ENCODE measurements at regions not wholly inside any gene's neighbourhood (a gene's known extent, or its start where the extent isn't known, plus 50 kb on each side); places are given as distances from the start of the nearest gene placed in this dataset.

DNA sequence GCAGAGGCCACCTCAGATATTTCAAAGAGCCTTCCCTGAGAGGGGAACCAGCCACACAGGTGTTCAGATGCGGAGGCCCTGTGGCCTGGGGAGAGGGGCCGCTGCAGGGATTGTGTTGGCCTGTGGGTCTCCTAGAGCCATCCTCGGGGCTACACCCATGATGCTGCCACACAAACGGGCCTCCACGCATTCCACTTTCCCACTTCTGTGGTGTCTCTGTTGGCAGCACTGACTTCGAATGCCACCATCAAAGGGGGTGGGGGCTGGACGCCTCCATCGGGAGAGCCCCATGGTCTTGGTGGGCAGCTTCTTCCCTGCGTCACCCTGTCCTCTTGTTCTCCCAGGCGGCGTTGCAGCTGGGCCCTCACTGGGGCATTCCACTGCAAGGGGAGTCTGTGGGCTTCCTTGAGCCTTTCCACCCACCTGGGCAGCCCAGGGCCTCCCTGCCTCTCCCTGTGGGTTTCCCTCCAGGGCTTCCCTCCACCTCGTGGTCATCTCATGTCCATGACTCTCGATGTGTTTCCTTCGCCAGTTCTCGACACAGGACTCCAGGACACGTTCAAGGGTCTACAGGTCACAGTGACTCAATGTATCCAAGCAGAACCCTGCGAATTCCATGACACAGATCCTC, 145.5 kb downstream of the ERMARD start:
- CTCF ChIA-PET, result no interaction called here
- Mint-ChIP-seq H3K27me3 (no peaks in the 10 kb centered on the region), H3K9me3 (peaks cover 11% of the 10 kb centered on the region), H3K4me3 (no peak overlapping the region), H3K4me1 (no peaks in the 10 kb centered on the region), H3K27ac (no peak overlapping the region), H3K36me3 (no peaks in the 10 kb centered on the region)
- no peak for DNase-seq

- no peaks in the 10 kb centered on the region for H3K4me1 Mint-ChIP-seq
- DNase-seq, result no peak
- H3K9me3 Mint-ChIP-seq, result peaks cover 9% of the 10 kb centered on the region
- CTCF ChIA-PET, result no interaction called here
- H3K27me3 Mint-ChIP-seq, result peaks cover under 1% of the 10 kb centered on the region
- no peaks in the 10 kb centered on the region for H3K36me3 Mint-ChIP-seq
- no peak overlapping the region for H3K27ac Mint-ChIP-seq
- no peak overlapping the region for H3K4me3 Mint-ChIP-seq
Measured at GRCh38 chr6:169895926-169896761, 144.7 kb downstream of the ERMARD start.

DNA sequence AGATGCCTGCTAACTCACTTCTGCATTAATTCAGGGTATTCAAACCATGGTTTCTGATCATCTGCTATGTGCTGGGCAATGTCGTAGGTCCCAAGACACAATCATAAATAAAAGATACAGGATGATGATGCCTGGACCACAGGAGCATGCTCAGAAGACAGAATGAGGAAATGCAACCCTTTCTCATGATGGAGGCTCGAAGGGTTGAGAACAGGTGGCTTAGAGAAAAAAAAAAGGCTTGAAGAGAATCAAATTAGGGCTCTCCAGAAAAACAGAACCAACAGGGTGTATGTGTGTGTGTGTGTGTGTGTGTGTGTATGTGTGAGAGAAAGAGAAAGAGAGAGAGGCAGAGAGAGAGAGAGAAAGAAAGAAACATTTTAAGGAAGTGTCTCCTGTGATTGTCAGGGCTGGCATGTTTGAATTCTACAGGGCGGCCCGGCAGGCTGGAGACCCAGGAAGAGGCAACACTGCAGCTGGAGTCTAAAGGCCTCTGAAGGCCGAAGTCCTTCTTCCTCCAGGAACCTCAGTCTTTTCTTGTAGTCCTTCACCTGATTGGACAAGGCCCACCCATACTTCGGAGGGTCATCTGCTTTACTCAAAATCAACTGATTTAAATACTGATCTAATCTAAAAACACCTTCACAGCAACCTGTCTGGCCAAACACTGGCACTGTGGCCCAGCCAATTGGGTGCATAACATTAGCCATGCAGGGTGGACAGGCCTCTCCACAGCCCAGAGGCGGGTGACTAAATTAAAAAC, 143.8 kb downstream of the ERMARD start:
- no peaks in the 10 kb centered on the region for H3K4me1 Mint-ChIP-seq
- H3K27me3 Mint-ChIP-seq, result peaks cover 10% of the 10 kb centered on the region
- no peak overlapping the region for H3K4me3 Mint-ChIP-seq
- H3K9me3 Mint-ChIP-seq, result peaks cover 15% of the 10 kb centered on the region
- no peak for DNase-seq
- peaks cover 2% of the 10 kb centered on the region for H3K36me3 Mint-ChIP-seq
- CTCF ChIA-PET, result no interaction called here
- no peak overlapping the region for H3K27ac Mint-ChIP-seq

DNA sequence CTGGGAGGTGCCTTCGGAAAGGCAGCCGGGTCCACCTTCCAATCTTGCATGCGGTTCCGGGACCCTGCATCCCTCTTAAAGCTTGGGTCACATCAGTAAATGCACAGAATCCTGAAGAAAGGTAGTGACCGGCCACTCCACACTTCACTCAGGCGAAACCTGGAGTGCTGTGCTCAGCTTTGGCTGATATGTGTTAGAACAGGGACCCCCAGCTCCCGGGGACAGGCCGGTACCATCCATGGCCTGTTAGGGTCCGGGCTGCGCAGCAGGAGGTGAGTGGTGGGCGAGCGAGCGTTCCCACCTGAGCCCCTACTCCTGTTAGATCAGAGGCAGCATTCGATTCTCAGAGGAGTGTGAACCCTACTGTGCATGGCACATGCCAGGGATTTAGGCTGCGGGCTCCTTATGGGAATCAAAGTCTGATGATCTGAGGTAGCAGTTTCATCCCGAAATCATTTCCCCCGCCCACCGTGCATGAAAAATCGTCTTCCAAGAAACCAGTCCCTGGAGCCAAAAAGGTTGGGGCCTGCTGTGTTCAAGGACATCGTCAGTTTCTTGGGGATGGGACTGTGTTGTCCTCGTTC, 143.0 kb downstream of the ERMARD start:
- Mint-ChIP-seq H3K27ac (no peak overlapping the region), H3K9me3 (peaks cover 15% of the 10 kb centered on the region), H3K27me3 (peaks cover 10% of the 10 kb centered on the region), H3K4me3 (no peak overlapping the region), H3K36me3 (peaks cover 2% of the 10 kb centered on the region), H3K4me1 (no peaks in the 10 kb centered on the region)
- no peak for DNase-seq
- CTCF ChIA-PET, result no interaction called here

- DNase-seq, result no peak
- peaks cover 14% of the 10 kb centered on the region for H3K9me3 Mint-ChIP-seq
- H3K27ac Mint-ChIP-seq, result no peak overlapping the region
- H3K36me3 Mint-ChIP-seq, result peaks cover 2% of the 10 kb centered on the region
- CTCF ChIA-PET, result no interaction called here
- no peak overlapping the region for H3K4me3 Mint-ChIP-seq
- peaks cover 14% of the 10 kb centered on the region for H3K27me3 Mint-ChIP-seq
- no peaks in the 10 kb centered on the region for H3K4me1 Mint-ChIP-seq
Measured at GRCh38 chr6:169893624-169894023, 142.2 kb downstream of the ERMARD start.

DNA sequence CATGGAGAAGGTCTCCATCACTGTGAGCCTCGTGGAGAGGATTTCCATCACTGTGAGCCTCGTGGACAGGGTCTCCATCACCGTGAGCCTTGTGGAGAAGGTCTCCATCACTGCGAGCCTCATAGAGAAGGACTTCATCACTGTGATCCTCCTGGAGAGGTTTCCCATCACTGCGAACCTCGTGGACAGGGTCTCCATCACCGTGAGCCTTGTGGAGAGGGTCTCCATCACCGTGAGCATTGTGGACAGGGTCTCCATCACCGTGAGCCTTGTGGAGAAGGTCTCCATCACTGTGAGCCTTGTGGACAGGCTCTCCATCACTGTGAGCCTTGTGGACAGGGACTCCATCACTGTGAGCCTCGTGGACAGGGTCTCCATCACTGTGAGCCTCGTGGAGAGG, 140.4 kb downstream of the ERMARD start:
- Mint-ChIP-seq H3K9me3 (peaks cover 9% of the 10 kb centered on the region), H3K4me3 (no peak overlapping the region), H3K4me1 (no peaks in the 10 kb centered on the region), H3K27ac (no peak overlapping the region), H3K27me3 (peaks cover 18% of the 10 kb centered on the region), H3K36me3 (peaks cover 2% of the 10 kb centered on the region)
- no peak for DNase-seq
- CTCF ChIA-PET, result no interaction called here

GRCh38 chr6:169891421-169891820, 140.0 kb downstream of the ERMARD start:
- peaks cover 9% of the 10 kb centered on the region for H3K9me3 Mint-ChIP-seq
- CTCF ChIA-PET, result no interaction called here
- H3K36me3 Mint-ChIP-seq, result peaks cover 2% of the 10 kb centered on the region
- peaks cover 18% of the 10 kb centered on the region for H3K27me3 Mint-ChIP-seq
- no peak overlapping the region for H3K4me3 Mint-ChIP-seq
- no peak for DNase-seq
- H3K4me1 Mint-ChIP-seq, result no peaks in the 10 kb centered on the region
- H3K27ac Mint-ChIP-seq, result no peak overlapping the region

GRCh38 chr6:169890901-169891300, 139.5 kb downstream of the ERMARD start:
- Mint-ChIP-seq H3K27me3 (peaks cover 18% of the 10 kb centered on the region), H3K27ac (no peak overlapping the region), H3K4me1 (no peaks in the 10 kb centered on the region), H3K4me3 (no peak overlapping the region), H3K9me3 (peaks cover 9% of the 10 kb centered on the region), H3K36me3 (peaks cover 2% of the 10 kb centered on the region)
- CTCF ChIA-PET, result no interaction called here
- no peak for DNase-seq

DNA sequence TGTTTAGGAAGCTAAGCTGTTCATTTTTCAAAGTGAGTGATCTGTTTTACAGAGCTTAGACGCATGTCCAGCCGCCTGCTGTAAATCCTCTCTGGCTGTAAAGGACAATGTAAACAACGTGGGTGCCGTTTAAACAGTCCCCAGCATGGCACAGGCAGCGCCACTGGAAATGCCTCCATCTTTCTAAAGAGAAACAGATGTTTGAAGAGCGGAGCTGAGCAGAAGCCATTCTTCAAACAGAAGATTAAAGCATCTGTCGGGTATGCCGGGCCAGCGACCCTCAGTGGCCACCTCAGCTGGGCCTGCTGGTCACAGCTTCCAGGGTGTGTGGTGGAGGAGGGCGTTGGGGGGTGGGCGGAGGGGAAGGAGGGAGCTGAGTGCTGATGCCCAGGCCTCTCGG, 138.6 kb downstream of the ERMARD start:
- Mint-ChIP-seq H3K36me3 (peaks cover 2% of the 10 kb centered on the region), H3K27me3 (peaks cover 18% of the 10 kb centered on the region), H3K9me3 (peaks cover 9% of the 10 kb centered on the region), H3K4me1 (no peaks in the 10 kb centered on the region), H3K27ac (no peak overlapping the region), H3K4me3 (no peak overlapping the region)
- DNase-seq, result no peak
- CTCF ChIA-PET, result no interaction called here

- Mint-ChIP-seq H3K27me3 (peaks cover 26% of the 10 kb centered on the region), H3K4me1 (no peaks in the 10 kb centered on the region), H3K4me3 (no peak overlapping the region), H3K9me3 (peaks cover 6% of the 10 kb centered on the region), H3K36me3 (peaks cover 2% of the 10 kb centered on the region), H3K27ac (no peak overlapping the region)
- no peak for DNase-seq
- CTCF ChIA-PET, result no interaction called here
Measured at GRCh38 chr6:169887529-169888140, 136.2 kb downstream of the ERMARD start.

DNA sequence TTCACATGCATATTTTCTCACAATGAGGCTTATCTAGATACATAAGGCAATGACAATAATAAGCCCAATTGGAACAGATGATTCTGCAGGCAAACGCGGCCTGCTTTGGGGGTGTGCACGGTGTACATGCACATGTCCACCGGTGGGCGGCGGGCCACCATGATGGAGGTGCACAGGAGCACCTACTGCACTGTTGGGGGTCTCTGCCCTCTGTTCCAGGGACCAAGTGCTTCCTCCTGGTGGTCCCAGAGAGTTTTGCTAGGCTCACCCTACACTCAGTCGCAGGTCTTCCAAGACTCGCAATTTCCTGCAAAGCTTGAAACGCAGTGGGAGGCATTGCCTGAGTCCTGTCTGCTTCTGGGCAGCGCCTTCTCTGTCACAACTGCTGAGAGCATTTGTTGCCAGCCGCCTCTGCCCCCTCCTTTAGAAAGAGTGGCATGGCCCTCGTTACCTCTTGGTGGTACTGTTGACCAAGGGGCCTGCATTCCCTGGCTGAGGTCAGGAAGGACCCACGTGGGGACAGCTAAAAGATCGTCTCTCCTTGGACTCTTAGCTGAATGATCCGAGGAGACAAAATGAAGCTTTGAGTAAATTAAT, 135.3 kb downstream of the ERMARD start:
- H3K4me3 Mint-ChIP-seq, result no peak overlapping the region
- H3K36me3 Mint-ChIP-seq, result peaks cover 2% of the 10 kb centered on the region
- CTCF ChIA-PET, result no interaction called here
- peaks cover 6% of the 10 kb centered on the region for H3K9me3 Mint-ChIP-seq
- no peaks in the 10 kb centered on the region for H3K4me1 Mint-ChIP-seq
- peaks cover 29% of the 10 kb centered on the region for H3K27me3 Mint-ChIP-seq
- no peak overlapping the region for H3K27ac Mint-ChIP-seq
- no peak for DNase-seq

- Mint-ChIP-seq H3K4me3 (no peak overlapping the region), H3K36me3 (peaks cover under 1% of the 10 kb centered on the region), H3K27ac (no peak overlapping the region), H3K27me3 (peaks cover 30% of the 10 kb centered on the region), H3K9me3 (peaks cover 3% of the 10 kb centered on the region), H3K4me1 (no peaks in the 10 kb centered on the region)
- CTCF ChIA-PET, result no interaction called here
- no peak for DNase-seq
Measured at GRCh38 chr6:169885831-169886230, 134.4 kb downstream of the ERMARD start.

DNA sequence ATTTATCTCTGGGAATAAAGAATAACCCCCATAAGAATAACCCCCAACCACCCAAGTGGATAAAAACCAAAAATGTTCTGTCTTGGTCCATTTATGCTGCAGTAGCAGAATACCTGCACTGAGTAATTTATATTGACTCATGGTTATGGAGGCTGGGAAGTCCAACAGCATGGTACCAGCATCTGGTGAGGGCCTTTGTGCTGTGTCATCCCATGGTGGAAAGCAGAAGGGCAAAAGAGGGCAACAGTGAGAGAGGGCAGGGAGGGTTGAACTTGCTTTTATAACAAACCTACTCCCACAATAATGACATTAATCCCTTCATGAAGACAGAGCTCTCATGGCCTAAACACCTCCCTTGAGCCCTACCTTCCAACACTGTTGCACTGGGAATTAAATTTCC, 133.7 kb downstream of the ERMARD start:
- DNase-seq, result no peak
- Mint-ChIP-seq H3K9me3 (no peaks in the 10 kb centered on the region), H3K27me3 (peaks cover 30% of the 10 kb centered on the region), H3K36me3 (no peaks in the 10 kb centered on the region), H3K4me3 (no peak overlapping the region), H3K4me1 (no peaks in the 10 kb centered on the region), H3K27ac (no peak overlapping the region)
- CTCF ChIA-PET, result no interaction called here

DNA sequence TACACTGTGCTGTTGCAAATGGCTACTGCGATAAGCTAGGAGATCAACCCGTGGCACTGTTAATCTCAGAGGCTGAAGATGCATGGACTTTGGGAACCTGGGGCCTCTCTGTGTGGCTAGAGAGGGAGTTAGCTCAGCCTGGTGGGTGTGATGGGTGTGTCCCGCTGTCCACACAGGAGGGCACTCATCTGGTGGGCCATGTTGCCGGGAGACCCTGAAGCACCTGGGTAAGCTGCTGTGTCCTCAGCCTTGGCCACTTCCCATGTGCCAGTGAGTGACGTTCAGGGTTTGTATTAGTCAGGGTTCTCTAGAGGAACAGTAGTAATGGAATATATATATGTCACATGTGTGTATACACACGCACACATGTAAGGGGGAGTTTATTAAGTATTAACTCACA, 132.7 kb downstream of the ERMARD start:
- Mint-ChIP-seq H3K9me3 (no peaks in the 10 kb centered on the region), H3K4me3 (no peak overlapping the region)

More for the DNA sequence above, 132.7 kb downstream of the ERMARD start:
- Mint-ChIP-seq H3K4me1 (no peaks in the 10 kb centered on the region), H3K36me3 (no peaks in the 10 kb centered on the region), H3K27me3 (peaks cover 31% of the 10 kb centered on the region), H3K27ac (no peak overlapping the region)
- CTCF ChIA-PET, result no interaction called here
- DNase-seq, result no peak
